ENCODE measurements at regions not wholly inside any gene's neighbourhood (a gene's known extent, or its start where the extent isn't known, plus 50 kb on each side); places are given as distances from the start of the nearest gene placed in this dataset.
"Not testable (repeated sequence)": the region's sequence is repeated elsewhere in the genome, so short reads cannot be mapped to it uniquely, and the experiment has no call there.

GRCh38 chr1:38146079-38146478 is 99.5 kb upstream of the POU3F1 start:
- not testable (repeated sequence) for TF ChIP-seq CTCF (IDR thresholded peaks at IDR 0.05); POLR2AphosphoS5 (IDR thresholded peaks at IDR 0.05; ENCODE audit: insufficient read depth in 1 of 2, low read depth in 1 of 2); POLR2A (IDR thresholded peaks at IDR 0.05)

Data from vagina (tissue), 2 donors.